ENCODE measurements at regions not wholly inside any gene's neighbourhood (a gene's known extent, or its start where the extent isn't known, plus 50 kb on each side); places are given as distances from the start of the nearest gene placed in this dataset.
A peak's percentile ranks its signal among the peaks of the same experiment; 100 is the strongest.

- no peak for DNase-seq (ENCODE audit: low spot score)
Observed at GRCh38 chr4:115927382-115927781, 814.0 kb upstream of the NDST4 start.

- DNase-seq (ENCODE audit: low spot score) = no peak
Observed at GRCh38 chr4:115923152-115923551, 809.7 kb upstream of the NDST4 start.

GRCh38 chr4:115920637-115921036 lies 807.2 kb upstream of the NDST4 start:
- DNase-seq (ENCODE audit: low spot score) = no peak

GRCh38 chr4:115918149-115918548 lies 804.7 kb upstream of the NDST4 start:
- DNase-seq (ENCODE audit: low spot score) = no peak

- no peak for DNase-seq (ENCODE audit: low spot score)
Observed at GRCh38 chr4:115906428-115906827, 793.0 kb upstream of the NDST4 start.

GRCh38 chr4:115883847-115884246 lies 770.4 kb upstream of the NDST4 start:
- no peak for DNase-seq (ENCODE audit: low spot score)

- no peak for DNase-seq (ENCODE audit: low spot score)
Observed at GRCh38 chr4:115883231-115883630, 769.8 kb upstream of the NDST4 start.

- no peak for DNase-seq (ENCODE audit: low spot score)
Observed at GRCh38 chr4:115873048-115873447, 759.6 kb upstream of the NDST4 start.

GRCh38 chr4:115871596-115871995 lies 758.2 kb upstream of the NDST4 start:
- DNase-seq (ENCODE audit: low spot score) = no peak

- DNase-seq (ENCODE audit: low spot score) = no peak
Observed at GRCh38 chr4:115866364-115866896, 753.0 kb upstream of the NDST4 start.

GRCh38 chr4:115865736-115866135 lies 752.3 kb upstream of the NDST4 start:
- no peak for DNase-seq (ENCODE audit: low spot score)

- DNase-seq (ENCODE audit: low spot score) = no peak
Observed at GRCh38 chr4:115852767-115853091, 739.3 kb upstream of the NDST4 start.

- peak; percentile 4 for DNase-seq (ENCODE audit: low spot score)
Observed at GRCh38 chr4:115851918-115852766, 738.7 kb upstream of the NDST4 start.

- DNase-seq (ENCODE audit: low spot score) = no peak
Observed at GRCh38 chr4:115850799-115851509, 737.5 kb upstream of the NDST4 start.

- no peak for DNase-seq (ENCODE audit: low spot score)
Observed at GRCh38 chr4:115844180-115844579, 730.8 kb upstream of the NDST4 start.

- no peak for DNase-seq (ENCODE audit: low spot score)
Observed at GRCh38 chr4:115841871-115842270, 728.5 kb upstream of the NDST4 start.

- no peak for DNase-seq (ENCODE audit: low spot score)
Observed at GRCh38 chr4:115834441-115834840, 721.0 kb upstream of the NDST4 start.

GRCh38 chr4:115824630-115825029 lies 711.2 kb upstream of the NDST4 start:
- no peak for DNase-seq (ENCODE audit: low spot score)

- DNase-seq (ENCODE audit: low spot score) = no peak
Observed at GRCh38 chr4:115803825-115804224, 690.4 kb upstream of the NDST4 start.

- no peak for DNase-seq (ENCODE audit: low spot score)
Observed at GRCh38 chr4:115790812-115791211, 677.4 kb upstream of the NDST4 start.

GRCh38 chr4:115781528-115782146 lies 668.2 kb upstream of the NDST4 start:
- DNase-seq (ENCODE audit: low spot score) = no peak

- no peak for DNase-seq (ENCODE audit: low spot score)
Observed at GRCh38 chr4:115780835-115781234, 667.4 kb upstream of the NDST4 start.

GRCh38 chr4:115780268-115780667 lies 666.8 kb upstream of the NDST4 start:
- DNase-seq (ENCODE audit: low spot score) = no peak

Measured in HuH-7.5 (cell line).